Limb (tissue), 2 donors: ENCODE measurements at regions not wholly inside any gene's neighbourhood (a gene's known extent, or its start where the extent isn't known, plus 50 kb on each side); places are given as distances from the start of the nearest gene placed in this dataset.
"Not testable (repeated sequence)": the region's sequence is repeated elsewhere in the genome, so short reads cannot be mapped to it uniquely, and the experiment has no call there.

Source experiments
- DNase-seq, 2 donors: peaks; one replicate each; pipeline ENCODE4 v3.0.0-alpha.2; 2016; ENCODE audit errors: extremely low spot score in 2 of 2

DNA sequence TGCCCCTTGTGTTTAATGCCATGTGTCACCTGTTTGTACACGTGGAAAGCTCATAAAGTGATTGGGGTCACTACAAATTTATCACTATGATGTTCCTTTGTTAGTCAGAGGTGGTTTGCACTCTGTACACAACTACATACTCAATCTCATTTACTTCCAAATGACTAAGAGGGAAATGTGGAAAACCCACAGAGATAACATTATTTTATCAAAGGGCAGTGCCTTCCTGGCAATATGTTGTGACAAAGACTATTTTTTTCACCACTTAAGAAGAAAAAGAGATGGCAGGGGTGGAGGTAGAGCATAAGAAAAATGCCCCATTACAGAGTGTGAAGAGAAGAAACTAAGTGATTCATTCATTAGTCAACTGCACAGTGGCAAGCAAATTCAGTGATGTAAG lies 1064.1 kb upstream of the FLRT2 start:
- no peak for DNase-seq

DNA sequence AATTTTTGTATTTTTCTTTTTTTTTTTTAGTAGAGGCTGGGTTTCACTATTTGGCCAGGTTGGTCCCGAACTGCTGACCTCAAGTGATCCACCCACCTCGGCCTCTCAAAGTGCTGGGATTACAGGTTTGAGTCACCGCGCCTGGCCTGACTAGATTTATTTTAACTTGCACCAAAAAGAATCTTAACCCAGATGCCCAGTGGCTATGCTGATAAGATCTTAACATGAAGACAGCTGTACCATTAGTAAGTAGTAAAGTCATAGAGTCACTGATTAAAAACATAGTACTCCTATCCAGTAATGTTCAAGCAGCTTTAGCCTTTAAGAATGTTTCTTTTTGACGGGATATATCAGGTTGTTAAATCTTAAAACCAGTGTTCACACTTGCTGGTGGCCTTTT lies 1061.8 kb upstream of the FLRT2 start:
- no peak for DNase-seq

DNA sequence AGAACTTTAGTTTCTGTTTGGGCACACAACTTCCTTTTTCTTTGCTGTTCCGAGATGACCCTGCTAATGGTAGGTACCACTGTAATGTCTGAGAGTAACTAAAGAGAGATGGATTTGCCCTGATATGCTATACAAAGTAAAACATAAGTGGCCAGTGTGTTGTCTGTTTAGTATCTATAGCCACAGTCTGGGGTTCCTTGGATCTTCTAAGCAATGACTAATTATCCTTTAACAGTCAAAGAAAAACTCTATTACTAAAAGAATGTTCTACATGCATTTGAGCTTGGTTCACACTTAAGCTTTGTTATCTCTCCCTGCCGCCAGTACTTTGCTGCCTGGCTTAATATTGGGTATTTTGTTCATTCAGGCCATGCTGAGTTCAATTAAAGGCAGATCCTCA lies 1051.9 kb upstream of the FLRT2 start:
- DNase-seq = no peak

DNA sequence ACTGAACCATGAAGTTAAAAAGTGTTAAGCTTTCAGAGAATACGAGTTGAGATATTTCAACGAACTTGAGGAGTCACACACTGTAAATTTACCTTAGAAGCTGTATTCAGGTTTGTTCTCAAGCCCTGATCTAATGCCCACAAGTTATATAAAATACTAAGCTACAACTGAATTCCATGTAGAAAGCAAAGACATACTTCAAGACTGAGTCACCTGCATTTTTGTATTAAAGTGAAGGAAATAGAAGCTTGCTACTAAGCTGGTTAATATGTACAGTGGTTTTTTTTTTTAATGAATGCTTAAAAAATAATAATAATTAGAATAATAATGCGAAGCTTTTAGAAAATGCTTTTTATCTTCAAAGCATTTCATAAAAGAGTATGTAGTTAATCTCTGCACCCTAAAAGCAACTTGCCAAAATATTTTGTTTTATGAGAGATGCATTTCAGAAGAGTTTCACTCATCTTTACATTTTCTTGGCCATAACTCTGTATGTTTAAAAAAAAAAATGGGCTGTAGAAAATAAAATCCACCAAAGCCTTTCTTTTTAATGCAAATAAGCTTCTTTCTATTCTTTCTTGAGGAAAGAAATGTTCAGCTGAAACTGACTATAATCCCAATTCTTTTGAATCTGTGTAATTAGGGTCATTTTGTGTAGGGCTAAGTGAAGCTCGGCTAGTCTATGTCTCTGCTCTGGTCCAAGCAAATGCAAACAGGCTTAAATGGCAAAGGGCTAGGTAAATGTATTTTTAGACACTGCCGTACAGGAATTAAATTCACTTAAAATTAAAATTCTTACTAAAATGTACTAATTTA lies 1047.5 kb upstream of the FLRT2 start:
- DNase-seq = no peak

DNA sequence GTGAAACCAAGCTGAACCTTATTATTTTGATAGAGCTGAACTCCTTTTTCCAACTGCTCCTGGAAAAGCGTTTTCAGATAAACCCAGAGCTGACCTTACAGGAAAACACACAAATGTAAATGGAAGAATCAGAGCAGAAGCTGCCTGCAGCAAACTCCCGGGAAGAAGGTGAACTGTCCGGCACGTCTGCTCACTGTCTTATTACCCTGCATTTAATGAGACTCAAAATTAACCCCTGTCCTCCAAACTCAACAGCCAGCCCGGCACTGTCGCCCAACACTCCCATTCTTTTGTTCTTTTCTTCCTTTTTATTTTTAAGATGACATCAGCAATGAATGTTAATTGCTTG lies 1046.9 kb upstream of the FLRT2 start:
- no peak for DNase-seq

DNA sequence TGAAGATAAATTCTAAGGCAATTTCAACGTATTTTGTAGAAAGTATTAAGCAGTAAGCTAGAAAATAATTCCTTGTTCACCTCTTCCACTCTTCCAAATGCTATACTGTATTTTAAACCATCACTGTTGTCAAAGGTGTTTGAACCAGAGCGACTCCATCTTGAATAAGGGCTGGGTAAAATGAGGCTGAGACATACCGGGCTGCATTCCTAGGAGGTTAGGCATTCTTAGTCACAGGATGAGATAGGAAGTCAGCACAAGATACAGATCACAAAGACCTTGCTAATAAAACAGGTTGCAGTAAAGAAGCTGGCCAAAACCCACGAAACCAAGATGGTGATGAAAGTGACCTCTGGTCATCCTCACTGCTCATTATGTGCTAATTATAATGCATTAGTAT lies 1045.7 kb upstream of the FLRT2 start:
- not testable (repeated sequence) for DNase-seq

DNA sequence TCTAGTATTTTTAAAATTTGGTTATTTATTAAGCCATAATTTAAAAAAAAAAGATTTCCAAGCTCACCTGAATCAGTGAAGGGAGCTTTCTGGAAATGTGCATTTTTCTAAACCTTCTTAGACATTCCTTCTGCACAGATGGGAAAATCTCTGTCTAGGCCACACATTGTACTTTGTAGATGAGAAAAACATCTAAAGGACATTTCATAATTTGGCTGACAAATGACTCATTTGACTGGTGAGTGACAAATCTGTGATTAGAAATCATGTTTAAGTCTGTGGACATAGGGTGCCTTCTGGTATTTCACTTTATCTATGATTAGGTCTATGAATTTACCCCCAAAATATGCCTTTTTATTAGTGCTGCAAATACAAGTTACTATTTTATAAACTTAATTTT lies 1044.9 kb upstream of the FLRT2 start:
- no peak for DNase-seq

DNA sequence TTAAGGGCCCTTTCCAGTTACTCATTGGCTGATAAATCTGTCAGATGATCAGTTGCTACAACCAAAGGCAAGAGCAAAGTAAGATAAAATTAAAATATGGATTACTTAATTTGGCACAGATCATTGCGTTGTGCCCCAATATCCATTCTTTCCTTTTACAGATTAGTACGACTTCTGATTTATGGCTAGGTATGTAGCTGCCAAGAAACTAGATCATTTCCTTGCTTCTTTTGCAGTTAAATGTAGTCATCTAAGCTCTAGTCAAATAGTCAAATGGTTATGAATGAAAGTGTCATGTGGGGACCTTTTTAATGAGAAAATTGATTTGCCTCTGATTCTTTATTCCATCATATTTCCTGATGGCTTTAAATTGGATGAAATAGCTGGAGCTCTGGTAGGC lies 1039.9 kb upstream of the FLRT2 start:
- DNase-seq = no peak

DNA sequence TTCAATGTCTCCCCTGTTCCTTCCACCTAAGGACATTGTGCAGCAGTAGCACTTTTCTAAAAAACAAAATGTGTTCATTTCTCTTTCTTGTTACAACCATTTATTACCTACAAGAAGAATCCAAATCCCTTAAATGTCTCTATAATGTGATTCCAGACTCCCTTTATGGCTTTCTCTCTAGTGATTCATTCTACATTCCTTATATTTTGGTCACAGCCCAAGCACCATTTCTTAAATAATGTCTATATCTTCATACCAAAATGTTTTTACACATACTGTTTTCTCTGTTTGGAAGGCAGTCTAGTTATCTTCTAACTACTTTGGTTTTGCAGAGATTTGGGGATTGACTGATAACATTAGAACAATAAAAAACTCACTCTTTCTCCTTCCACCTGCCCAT lies 1037.3 kb upstream of the FLRT2 start:
- DNase-seq = no peak

DNA sequence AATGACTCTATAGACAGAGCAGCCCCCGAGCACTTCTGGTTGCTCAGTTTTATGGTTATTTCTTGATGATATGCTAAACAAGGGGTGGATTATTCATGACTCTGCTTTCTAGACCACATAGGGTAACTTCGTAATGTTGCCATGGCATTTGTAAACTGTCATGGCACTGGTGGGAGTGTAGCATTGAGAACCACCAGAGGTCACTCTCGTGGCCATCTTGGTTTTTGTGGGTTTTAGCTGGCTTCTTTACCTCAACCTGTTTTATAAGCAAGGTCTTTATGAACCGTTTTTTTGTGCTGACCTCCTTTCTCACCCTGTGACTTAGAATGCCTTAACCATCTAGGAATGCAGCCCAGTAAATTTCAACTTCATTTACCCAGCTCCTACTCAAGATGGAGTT lies 1036.2 kb upstream of the FLRT2 start:
- no peak for DNase-seq

DNA sequence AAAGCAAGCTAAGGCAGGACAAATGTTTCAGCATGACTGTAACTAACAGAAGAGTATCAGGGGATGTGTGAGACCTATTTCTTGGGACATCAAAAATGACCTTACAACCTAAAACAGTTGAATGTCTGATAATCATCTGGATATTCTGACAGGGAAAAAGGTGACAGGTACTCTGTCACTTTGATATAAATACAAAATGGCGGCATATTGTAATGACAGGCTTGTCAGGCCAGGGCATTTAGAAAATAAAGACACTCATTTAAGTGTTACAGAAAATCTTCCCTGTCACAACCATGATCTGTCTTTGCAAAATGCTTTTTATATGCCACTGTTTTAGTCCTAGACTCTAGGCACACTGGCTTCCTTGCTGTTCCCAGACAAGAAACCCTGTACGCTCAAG lies 1033.3 kb upstream of the FLRT2 start:
- no peak for DNase-seq

DNA sequence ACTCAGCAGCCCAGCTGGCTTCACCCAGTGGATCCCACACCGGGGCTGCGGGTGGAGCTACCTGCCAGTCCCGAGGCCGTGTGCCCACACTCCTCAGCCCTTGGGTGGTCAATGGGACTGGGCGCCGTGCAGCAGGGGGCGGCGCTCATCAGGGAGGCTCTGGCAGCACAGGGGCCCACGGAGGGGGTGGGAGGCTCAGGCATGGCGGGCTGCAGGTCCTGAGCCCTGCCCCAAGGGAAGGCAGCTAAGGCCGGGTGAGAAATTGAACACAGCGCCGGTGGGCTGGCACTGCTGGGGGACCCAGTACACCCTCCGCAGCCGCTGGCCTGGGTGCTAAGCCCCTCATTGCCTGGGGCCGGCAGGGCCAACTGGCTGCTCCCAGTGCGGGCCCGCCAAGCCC lies 1017.1 kb upstream of the FLRT2 start:
- not testable (repeated sequence) for DNase-seq

DNA sequence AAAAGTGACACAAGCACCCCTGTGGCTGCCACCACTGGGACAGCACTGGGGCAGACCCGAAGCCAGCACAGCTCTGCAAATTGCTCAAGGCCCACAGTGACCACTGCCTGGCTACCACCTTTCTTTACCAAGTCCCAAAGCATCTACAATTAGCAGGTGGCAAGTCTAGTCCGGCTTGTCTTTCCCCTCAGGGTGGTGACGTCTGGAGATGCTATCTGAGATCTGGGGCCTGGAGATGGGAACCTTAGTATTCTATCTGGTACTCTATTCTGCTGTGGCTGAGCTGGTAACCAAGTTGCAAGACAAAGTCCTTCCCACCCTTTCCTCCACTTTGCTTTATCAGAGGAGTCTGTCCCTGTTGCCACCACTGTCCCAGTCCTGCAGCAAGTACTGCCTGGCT lies 1010.1 kb upstream of the FLRT2 start:
- no peak for DNase-seq

DNA sequence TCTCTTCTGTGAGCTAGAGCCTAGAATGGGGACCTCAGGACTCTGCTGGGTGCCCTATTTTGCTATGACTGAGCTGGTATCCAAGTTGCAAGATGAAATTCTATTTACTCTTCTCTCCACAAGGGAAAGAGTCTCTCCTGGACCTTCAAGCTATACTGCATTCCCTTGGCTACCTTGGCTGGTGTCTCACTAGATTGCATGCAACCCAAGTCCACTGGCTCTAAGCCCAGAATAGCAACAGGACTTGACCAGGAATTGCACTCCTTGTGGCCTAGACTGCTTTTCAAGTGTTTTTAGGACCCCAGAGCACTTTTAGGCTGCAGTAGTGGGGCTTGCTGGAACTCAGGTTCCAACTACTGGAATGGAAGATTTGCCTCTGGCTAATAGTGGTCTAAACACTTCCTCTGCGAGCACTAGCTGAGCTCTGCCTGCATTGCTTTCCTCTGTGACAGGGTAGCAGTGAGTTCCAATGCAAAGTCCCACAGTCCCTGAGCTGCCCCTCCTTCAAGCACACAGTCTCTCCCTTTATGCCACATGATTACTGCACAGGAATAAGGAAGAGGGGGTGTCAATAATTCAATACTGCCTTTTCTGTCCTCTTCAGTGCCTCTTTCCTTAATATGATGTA lies 1009.1 kb upstream of the FLRT2 start:
- DNase-seq = no peak

DNA sequence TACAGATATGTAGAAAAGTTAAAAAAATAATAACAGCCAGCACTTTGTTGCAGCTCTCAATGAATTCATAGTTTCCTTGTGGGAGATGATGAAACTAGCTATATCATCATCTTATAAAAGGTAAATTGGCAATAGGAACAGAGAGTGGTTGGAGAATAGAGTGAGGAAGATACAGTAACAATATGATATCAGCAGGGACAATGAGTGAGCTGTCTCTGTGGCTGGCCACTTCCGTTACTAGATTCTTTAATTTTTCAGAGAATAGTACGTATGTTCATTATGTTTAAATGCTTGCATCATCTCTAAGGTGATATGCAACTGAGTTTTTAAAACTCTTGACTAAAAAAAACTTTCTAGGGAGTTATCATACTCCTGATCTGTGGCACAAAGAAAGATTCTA lies 1006.2 kb upstream of the FLRT2 start:
- DNase-seq = no peak

DNA sequence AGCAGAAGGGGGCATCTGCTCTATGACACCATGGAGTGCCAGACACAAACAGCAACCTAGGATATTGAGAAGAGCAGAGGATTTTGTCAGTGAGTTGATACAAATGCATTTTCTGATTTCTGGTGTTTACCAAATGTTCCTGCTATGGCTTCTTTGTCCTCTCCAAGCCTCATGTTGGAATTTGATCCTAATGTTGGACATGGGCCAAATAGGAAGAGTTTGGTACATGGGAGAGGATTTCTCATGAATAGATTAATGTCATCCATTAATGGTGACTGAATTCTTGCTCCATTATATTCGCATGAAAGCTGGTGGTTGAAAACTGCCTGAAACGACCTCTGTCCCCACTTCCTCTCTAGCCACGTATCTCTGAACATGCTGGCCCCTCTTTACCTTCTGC lies 1002.2 kb upstream of the FLRT2 start:
- DNase-seq = no peak

DNA sequence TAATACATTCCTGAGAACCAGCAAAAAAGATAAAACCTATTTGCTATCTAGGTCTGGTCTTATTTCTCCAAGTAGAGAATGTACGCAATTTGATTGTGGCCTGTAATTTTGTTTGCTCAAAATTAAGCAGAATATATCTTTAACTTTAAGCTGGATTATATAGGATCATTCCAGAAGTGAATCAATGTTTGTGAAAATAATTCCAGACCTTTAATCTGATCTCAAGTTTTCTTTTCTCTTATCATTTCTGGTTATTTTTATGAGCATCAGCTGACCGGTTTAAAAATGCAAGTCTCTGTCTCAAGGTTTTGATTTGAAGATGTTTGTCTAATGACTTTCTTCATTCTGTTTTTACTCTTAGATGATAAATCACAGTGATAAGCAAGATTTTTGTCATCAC lies 997.9 kb upstream of the FLRT2 start:
- DNase-seq = no peak

DNA sequence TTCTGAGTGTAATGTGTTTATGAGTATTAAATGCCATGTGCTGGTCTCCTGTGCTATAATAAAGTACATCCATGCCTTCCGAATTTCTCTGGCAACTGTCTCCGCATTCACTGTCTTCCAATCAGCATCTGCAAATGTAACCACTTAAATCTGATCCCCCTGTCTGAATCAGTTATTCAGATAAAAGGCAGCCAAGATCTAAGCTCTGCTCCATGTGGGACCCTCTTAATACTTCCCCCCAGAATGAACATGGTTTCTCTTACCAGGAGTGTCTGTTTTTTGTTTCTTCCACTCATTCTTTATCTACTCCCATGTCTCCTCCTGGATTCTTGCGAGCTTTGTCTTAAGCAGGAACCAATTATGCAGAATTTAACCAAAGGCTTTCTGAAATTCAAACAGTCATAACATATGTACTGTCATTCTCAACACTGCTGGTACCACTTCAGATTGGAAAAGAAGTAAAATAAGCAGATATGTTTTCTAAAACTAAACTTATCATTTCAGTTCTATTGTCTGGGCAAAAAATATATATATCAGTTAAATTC lies 996.7 kb upstream of the FLRT2 start:
- DNase-seq = no peak

DNA sequence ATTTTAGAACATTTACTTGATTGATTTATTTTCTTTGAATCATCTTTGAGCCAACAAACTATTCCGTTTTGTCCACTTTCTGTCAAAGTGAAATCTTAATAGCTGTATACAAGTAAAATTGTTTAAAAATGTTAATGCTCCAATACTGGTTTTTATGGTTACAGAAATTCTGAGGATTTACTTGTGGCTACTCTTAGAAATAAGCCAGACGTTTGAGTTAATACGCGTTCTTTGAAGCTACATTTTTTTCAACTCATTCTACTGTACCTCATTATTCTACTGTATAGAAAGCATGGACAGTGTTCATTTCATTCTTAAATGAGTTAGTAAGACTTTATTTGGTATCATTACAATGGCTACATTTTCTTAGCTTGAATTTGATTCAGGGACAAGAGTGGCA lies 996.2 kb upstream of the FLRT2 start:
- no peak for DNase-seq

DNA sequence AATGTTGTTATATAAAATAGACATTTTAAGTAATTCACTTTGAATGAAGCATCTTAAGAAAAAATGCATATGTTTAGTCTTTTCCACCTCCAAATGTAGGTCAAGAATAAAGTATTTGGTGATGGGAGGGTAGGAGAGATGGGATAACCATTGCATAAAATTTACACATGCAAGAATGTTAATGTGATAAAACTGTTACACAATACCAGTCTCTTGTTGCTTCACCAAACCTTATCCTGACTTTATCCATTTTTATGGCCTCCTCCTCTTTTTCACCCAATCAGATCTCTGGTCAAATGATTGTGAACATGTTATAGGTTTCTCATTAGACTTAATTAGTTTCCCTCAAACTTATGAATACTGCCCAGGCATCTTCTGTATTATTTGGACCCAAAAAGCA lies 994.5 kb upstream of the FLRT2 start:
- no peak for DNase-seq

DNA sequence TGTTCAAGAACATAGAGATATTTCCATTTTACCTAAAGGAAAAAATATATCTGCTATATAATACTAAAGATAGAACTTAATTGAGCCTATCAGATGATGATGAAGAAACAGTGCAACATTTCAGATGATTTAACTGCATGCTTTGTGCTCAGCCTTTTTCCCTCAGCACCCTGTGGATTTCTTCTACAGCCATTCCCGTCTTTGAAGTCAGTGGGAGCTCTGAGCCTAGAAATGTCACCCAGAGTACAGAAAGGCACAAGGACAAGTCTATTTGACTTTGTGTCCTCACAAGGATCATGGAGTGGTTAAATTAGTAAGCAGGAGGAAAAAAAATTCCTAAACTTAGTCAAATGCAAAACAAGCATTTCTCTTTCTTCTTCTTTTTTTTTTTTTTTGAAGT lies 994.0 kb upstream of the FLRT2 start:
- no peak for DNase-seq

DNA sequence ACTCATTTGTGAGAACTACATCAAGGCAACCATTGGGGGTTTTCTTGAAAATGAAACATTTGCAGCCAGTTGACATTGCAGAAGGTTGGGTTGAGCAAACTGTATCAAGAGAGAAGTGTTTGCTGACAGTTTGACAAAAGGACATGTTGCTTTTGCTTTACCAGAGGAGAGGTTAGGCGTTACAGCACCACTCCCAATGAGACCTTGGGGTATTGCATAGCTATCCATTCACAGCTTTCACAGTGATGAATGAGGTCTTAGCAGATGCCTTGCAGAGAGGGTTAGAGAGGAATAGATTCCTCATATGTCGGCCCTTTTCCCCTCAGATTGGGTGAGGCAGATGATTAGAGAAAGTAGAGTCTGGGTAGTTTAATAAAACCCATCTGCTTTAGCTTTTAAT lies 988.9 kb upstream of the FLRT2 start:
- DNase-seq = no peak

DNA sequence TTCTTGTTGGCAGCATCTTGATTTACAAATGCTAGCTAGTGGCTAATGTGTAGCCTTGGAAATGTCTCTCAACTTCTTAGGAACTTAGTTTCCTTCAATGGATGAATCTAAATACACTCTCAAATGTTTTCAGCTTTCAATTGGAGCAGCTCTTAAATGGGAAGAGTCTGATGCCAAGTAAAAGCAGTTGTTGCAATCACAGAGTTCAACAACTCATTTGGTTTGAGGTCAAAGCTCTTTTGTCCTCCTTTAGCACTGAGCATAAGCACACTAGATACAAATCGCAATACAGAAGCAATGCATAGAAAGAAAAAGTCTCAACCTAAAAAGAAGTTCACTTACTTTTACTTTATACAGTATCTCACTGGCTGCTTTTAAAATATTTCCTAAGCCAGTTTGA lies 986.1 kb upstream of the FLRT2 start:
- no peak for DNase-seq
